Suprapubic skin (tissue), 3 donors: ENCODE measurements at regions not wholly inside any gene's neighbourhood (a gene's known extent, or its start where the extent isn't known, plus 50 kb on each side); places are given as distances from the start of the nearest gene placed in this dataset.

Source experiments
- CTCF ChIP-seq, 2 donors: fragments of 200-600 bp in 1 of 2; fragments of 450-650 bp in 1 of 2; sonication (generic) in 1 of 2; IDR thresholded peaks; one replicate each; pipeline ENCODE4 v1.5.1; 2016 to 2019; ENCODE audit warnings: antibody characterized with exemption in 2 of 2, mild to moderate bottlenecking in 1 of 2, moderate library complexity in 1 of 2
- POLR2A ChIP-seq, 2 donors: fragments of 450-650 bp; IDR thresholded peaks; one replicate each; pipeline ENCODE4 v1.6.1; 2017; ENCODE audit warnings: antibody characterized with exemption in 2 of 2, mild to moderate bottlenecking in 2 of 2, moderate library complexity in 2 of 2

- TF ChIP-seq CTCF (IDR thresholded peaks at IDR 0.05) (no peak), POLR2A (IDR thresholded peaks at IDR 0.05) (no peak)
These were observed 57.0 kb upstream of the SORBS2 start for GRCh38 chr4:185868983-185869382.
